ENCODE measurements at regions not wholly inside any gene's neighbourhood (a gene's known extent, or its start where the extent isn't known, plus 50 kb on each side); places are given as distances from the start of the nearest gene placed in this dataset.

DNA sequence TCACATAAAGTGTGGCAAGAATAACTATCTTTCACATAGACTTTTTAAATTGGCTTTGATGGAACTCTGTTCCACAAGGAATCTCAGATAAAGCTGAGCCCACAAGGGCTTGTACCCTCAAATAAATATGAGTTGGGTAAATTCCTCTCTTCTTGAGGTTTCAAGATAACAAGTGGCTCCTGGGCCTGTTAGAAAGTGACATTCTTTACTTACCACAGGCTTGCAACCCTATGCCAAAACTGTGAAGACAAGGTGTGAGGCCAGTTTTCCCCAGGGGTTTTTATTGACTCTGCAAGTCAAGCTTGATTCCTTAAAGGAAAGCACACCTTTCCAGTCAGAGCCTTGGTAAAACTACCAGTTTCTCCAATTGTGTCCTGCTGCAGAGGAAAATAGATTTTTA lies 664.8 kb upstream of the GJE1 start:
- TF ChIP-seq POLR2AphosphoS5 (IDR thresholded peaks at IDR 0.05) (no peak), SMC3 (conservative IDR thresholded peaks at IDR 0.05; ENCODE audit: poor library complexity) (no peak), TAF1 (IDR thresholded peaks at IDR 0.05; ENCODE audit: low read depth) (no peak), RAD21 (conservative IDR thresholded peaks at IDR 0.05) (no peak), EZH2 (IDR thresholded peaks at IDR 0.05; ENCODE audit: borderline replicate concordance, insufficient read depth, low read length, poor library complexity, severe bottlenecking) (no peak), MXI1 (conservative IDR thresholded peaks at IDR 0.05; ENCODE audit: poor library complexity, severe bottlenecking) (no peak), EP300 (conservative IDR thresholded peaks at IDR 0.05; ENCODE audit: poor library complexity, severe bottlenecking) (no peak)
- TF ChIP-seq, protein P1, sequence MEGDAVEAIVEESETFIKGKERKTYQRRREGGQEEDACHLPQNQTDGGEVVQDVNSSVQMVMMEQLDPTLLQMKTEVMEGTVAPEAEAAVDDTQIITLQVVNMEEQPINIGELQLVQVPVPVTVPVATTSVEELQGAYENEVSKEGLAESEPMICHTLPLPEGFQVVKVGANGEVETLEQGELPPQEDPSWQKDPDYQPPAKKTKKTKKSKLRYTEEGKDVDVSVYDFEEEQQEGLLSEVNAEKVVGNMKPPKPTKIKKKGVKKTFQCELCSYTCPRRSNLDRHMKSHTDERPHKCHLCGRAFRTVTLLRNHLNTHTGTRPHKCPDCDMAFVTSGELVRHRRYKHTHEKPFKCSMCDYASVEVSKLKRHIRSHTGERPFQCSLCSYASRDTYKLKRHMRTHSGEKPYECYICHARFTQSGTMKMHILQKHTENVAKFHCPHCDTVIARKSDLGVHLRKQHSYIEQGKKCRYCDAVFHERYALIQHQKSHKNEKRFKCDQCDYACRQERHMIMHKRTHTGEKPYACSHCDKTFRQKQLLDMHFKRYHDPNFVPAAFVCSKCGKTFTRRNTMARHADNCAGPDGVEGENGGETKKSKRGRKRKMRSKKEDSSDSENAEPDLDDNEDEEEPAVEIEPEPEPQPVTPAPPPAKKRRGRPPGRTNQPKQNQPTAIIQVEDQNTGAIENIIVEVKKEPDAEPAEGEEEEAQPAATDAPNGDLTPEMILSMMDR (IDR thresholded peaks at IDR 0.05; ENCODE audit: poor library complexity, severe bottlenecking), result no peak
- TF ChIP-seq, protein P2, sequence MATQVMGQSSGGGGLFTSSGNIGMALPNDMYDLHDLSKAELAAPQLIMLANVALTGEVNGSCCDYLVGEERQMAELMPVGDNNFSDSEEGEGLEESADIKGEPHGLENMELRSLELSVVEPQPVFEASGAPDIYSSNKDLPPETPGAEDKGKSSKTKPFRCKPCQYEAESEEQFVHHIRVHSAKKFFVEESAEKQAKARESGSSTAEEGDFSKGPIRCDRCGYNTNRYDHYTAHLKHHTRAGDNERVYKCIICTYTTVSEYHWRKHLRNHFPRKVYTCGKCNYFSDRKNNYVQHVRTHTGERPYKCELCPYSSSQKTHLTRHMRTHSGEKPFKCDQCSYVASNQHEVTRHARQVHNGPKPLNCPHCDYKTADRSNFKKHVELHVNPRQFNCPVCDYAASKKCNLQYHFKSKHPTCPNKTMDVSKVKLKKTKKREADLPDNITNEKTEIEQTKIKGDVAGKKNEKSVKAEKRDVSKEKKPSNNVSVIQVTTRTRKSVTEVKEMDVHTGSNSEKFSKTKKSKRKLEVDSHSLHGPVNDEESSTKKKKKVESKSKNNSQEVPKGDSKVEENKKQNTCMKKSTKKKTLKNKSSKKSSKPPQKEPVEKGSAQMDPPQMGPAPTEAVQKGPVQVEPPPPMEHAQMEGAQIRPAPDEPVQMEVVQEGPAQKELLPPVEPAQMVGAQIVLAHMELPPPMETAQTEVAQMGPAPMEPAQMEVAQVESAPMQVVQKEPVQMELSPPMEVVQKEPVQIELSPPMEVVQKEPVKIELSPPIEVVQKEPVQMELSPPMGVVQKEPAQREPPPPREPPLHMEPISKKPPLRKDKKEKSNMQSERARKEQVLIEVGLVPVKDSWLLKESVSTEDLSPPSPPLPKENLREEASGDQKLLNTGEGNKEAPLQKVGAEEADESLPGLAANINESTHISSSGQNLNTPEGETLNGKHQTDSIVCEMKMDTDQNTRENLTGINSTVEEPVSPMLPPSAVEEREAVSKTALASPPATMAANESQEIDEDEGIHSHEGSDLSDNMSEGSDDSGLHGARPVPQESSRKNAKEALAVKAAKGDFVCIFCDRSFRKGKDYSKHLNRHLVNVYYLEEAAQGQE (IDR thresholded peaks at IDR 0.05; ENCODE audit: borderline replicate concordance), result no peak
- H3K27me3 ChIP-seq (ENCODE audit: insufficient read depth, low read depth, low read length), result no peaks in the 10 kb centered on the region
- H3K9ac ChIP-seq (ENCODE audit: low read length), result no peak overlapping the region
- no peaks in the 10 kb centered on the region for H4K20me1 ChIP-seq (ENCODE audit: insufficient read depth)
- no peaks in the 10 kb centered on the region for H3K9me3 ChIP-seq (ENCODE audit: low read length)
- H3K4me2 ChIP-seq (ENCODE audit: low read length), result no peak overlapping the region
- H3K9me2 ChIP-seq (ENCODE audit: insufficient read depth, low read length), result no peaks in the 10 kb centered on the region
- no peaks in the 10 kb centered on the region for H3K36me3 ChIP-seq (ENCODE audit: insufficient read depth, low read length)
- H3K79me2 ChIP-seq (replicated peaks; ENCODE audit: insufficient read depth, low read length), result no peaks in the 10 kb centered on the region
- no peaks in the 10 kb centered on the region for H3F3A ChIP-seq (ENCODE audit: insufficient read depth, low read length, poor library complexity, severe bottlenecking)
- H3K4me3 ChIP-seq (ENCODE audit: low read length), result no peak overlapping the region
- no peak overlapping the region for H3K27ac ChIP-seq (ENCODE audit: low read length)
- no peak overlapping the region for H2AFZ ChIP-seq (ENCODE audit: low read depth, low read length)

DNA sequence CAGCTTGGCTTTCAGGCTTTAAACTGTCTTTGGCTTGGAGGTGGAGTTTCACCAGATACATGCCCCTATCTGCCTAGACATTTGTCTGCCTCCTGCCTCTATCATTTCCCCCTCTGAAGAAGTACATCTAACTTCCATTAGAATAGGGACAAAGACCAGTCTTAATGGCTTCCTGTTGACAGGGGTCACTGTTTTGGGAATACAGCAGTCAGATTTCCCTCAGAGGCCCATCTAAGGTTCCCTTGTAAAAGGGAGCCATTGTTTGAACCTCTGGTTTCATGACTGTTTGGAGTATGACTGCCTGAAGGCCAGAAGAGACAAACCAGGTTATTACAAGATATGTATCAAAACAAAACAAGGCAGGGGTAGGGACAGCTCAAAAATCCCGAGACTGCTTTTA lies 665.7 kb upstream of the GJE1 start:
- Histone ChIP-seq H3K4me2 (ENCODE audit: low read length) (no peak overlapping the region), H3K79me2 (replicated peaks; ENCODE audit: insufficient read depth, low read length) (no peaks in the 10 kb centered on the region), H3K27me3 (ENCODE audit: insufficient read depth, low read depth, low read length) (no peaks in the 10 kb centered on the region), H3K9me3 (ENCODE audit: low read length) (no peaks in the 10 kb centered on the region), H3K36me3 (ENCODE audit: insufficient read depth, low read length) (no peaks in the 10 kb centered on the region), H3K4me3 (ENCODE audit: low read length) (no peak overlapping the region), H4K20me1 (ENCODE audit: insufficient read depth) (no peaks in the 10 kb centered on the region), H3F3A (ENCODE audit: insufficient read depth, low read length, poor library complexity, severe bottlenecking) (no peaks in the 10 kb centered on the region), H3K9ac (ENCODE audit: low read length) (no peak overlapping the region), H2AFZ (ENCODE audit: low read depth, low read length) (no peak overlapping the region), H3K27ac (ENCODE audit: low read length) (no peak overlapping the region), H3K9me2 (ENCODE audit: insufficient read depth, low read length) (no peaks in the 10 kb centered on the region)
- TF ChIP-seq, protein P1 (IDR thresholded peaks at IDR 0.05; ENCODE audit: poor library complexity, severe bottlenecking), result no peak
- TF ChIP-seq SMC3 (conservative IDR thresholded peaks at IDR 0.05; ENCODE audit: poor library complexity), result no peak
- TF ChIP-seq EZH2 (IDR thresholded peaks at IDR 0.05; ENCODE audit: borderline replicate concordance, insufficient read depth, low read length, poor library complexity, severe bottlenecking), result no peak
- TF ChIP-seq, protein P2 (IDR thresholded peaks at IDR 0.05; ENCODE audit: borderline replicate concordance), result no peak
- TF ChIP-seq EP300 (conservative IDR thresholded peaks at IDR 0.05; ENCODE audit: poor library complexity, severe bottlenecking), result no peak
- no peak for TF ChIP-seq MXI1 (conservative IDR thresholded peaks at IDR 0.05; ENCODE audit: poor library complexity, severe bottlenecking)
- no peak for TF ChIP-seq POLR2AphosphoS5 (IDR thresholded peaks at IDR 0.05)
- no peak for TF ChIP-seq RAD21 (conservative IDR thresholded peaks at IDR 0.05)

All from neural cell (in vitro differentiated cells).